Loucy (cell line): ENCODE measurements at regions not wholly inside any gene's neighbourhood (a gene's known extent, or its start where the extent isn't known, plus 50 kb on each side); places are given as distances from the start of the nearest gene placed in this dataset.

ENCODE experiments used
- H2AFZ ChIP-seq: fragments of 200-600 bp; sonication (generic); 2 replicates; pipeline ENCODE4 v1.6.0; 2016; ENCODE audit warnings: antibody characterized with exemption, mild to moderate bottlenecking, low read length, moderate library complexity
- H3F3A ChIP-seq: fragments of 200-600 bp; 2 replicates; pipeline ENCODE4 v1.6.0; 2016; ENCODE audit warnings: antibody characterized with exemption, low read depth, mild to moderate bottlenecking
- H3K27me3 ChIP-seq: fragments of 200-600 bp; sonication (generic); 2 replicates; pipeline ENCODE4 v1.6.1; 2014; ENCODE audit warnings: low read length, mild to moderate bottlenecking; ENCODE audit not compliant: insufficient read depth, poor library complexity, severe bottlenecking
- H3K36me3 ChIP-seq: fragments of 200-600 bp; sonication (generic); 2 replicates; pipeline ENCODE4 v1.6.1; 2016; ENCODE audit warnings: low read length; ENCODE audit not compliant: insufficient read depth
- H3K4me1 ChIP-seq: fragments of 200-600 bp; sonication (generic); 2 replicates; pipeline ENCODE4 v1.5.1; 2014; ENCODE audit warnings: low read length, mild to moderate bottlenecking; ENCODE audit not compliant: insufficient read depth, poor library complexity, severe bottlenecking
- H3K4me2 ChIP-seq: fragments of 200-600 bp; sonication (generic); 2 replicates; pipeline ENCODE4 v1.6.0; 2014; ENCODE audit warnings: antibody characterized with exemption, low read length, low read depth, mild to moderate bottlenecking; ENCODE audit not compliant: poor library complexity, severe bottlenecking
- H3K4me3 ChIP-seq: fragments of 200-600 bp; sonication (generic); 2 replicates; pipeline ENCODE4 v1.5.1; 2014; ENCODE audit warnings: low read length, mild to moderate bottlenecking, mixed read lengths; ENCODE audit not compliant: poor library complexity, severe bottlenecking
- H3K79me2 ChIP-seq: fragments of 200-600 bp; sonication (generic); 2 replicates; pipeline ENCODE4 v1.6.1; 2014; ENCODE audit warnings: low read length; ENCODE audit not compliant: insufficient read depth
- H3K9ac ChIP-seq: fragments of 200-600 bp; sonication (generic); 2 replicates; pipeline ENCODE4 v1.6.0; 2014; ENCODE audit warnings: mild to moderate bottlenecking, low read depth, low read length, moderate library complexity; ENCODE audit not compliant: poor library complexity, severe bottlenecking
- H3K9me2 ChIP-seq: fragments of 200-600 bp; sonication (generic); replicated peaks from 2 replicates; pipeline ENCODE4 v1.6.1; 2016; ENCODE audit warnings: low read depth, low read length, mixed read lengths
- H3K9me3 ChIP-seq: fragments of 200-600 bp; sonication (generic); 2 replicates; pipeline ENCODE4 v1.6.1; 2014; ENCODE audit warnings: mild to moderate bottlenecking, antibody characterized with exemption, low read length, low read depth; ENCODE audit not compliant: insufficient read depth
- H4K20me1 ChIP-seq: fragments of 200-600 bp; sonication (generic); 2 replicates; pipeline ENCODE4 v1.6.0; 2014; ENCODE audit warnings: antibody characterized with exemption, low read length, mild to moderate bottlenecking; ENCODE audit not compliant: insufficient read depth, poor library complexity, severe bottlenecking
- EZH2phosphoT487 ChIP-seq: fragments of 200-600 bp; IDR thresholded peaks from 2 replicates; pipeline ENCODE4 v1.6.1; 2018; ENCODE audit warnings: antibody characterized with exemption, mild to moderate bottlenecking, moderate library complexity, borderline replicate concordance
- TF ChIP-seq, protein P1 (sequence below): fragments of 200-600 bp; sonication (generic); conservative IDR thresholded peaks from 2 replicates; pipeline ENCODE4 v1.5.1; 2014; ENCODE audit warnings: mild to moderate bottlenecking, antibody characterized with exemption, low read length

- Histone ChIP-seq H3F3A (no peaks in the 10 kb centered on the region), H3K9ac (no peak overlapping the region), H3K9me3 (no peaks in the 10 kb centered on the region), H3K9me2 (no peaks in the 10 kb centered on the region), H3K4me3 (no peak overlapping the region), H2AFZ (no peak overlapping the region), H3K36me3 (no peaks in the 10 kb centered on the region), H3K27me3 (no peaks in the 10 kb centered on the region), H3K4me1 (no peaks in the 10 kb centered on the region), H3K79me2 (no peaks in the 10 kb centered on the region), H4K20me1 (no peaks in the 10 kb centered on the region), H3K4me2 (no peak overlapping the region)
- TF ChIP-seq EZH2phosphoT487: no peak
- TF ChIP-seq, protein P1, sequence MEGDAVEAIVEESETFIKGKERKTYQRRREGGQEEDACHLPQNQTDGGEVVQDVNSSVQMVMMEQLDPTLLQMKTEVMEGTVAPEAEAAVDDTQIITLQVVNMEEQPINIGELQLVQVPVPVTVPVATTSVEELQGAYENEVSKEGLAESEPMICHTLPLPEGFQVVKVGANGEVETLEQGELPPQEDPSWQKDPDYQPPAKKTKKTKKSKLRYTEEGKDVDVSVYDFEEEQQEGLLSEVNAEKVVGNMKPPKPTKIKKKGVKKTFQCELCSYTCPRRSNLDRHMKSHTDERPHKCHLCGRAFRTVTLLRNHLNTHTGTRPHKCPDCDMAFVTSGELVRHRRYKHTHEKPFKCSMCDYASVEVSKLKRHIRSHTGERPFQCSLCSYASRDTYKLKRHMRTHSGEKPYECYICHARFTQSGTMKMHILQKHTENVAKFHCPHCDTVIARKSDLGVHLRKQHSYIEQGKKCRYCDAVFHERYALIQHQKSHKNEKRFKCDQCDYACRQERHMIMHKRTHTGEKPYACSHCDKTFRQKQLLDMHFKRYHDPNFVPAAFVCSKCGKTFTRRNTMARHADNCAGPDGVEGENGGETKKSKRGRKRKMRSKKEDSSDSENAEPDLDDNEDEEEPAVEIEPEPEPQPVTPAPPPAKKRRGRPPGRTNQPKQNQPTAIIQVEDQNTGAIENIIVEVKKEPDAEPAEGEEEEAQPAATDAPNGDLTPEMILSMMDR: no peak
Observed at GRCh38 chr11:116200564-116200963, 572.2 kb downstream of the BUD13 start.

- Histone ChIP-seq H3F3A (no peaks in the 10 kb centered on the region), H3K9me2 (no peaks in the 10 kb centered on the region)
Observed at GRCh38 chr11:116199182-116199581, 573.6 kb downstream of the BUD13 start.

GRCh38 chr11:116194156-116194904, 578.5 kb downstream of the BUD13 start:
- Histone ChIP-seq H3K4me3 (no peak overlapping the region), H3K9me2 (no peaks in the 10 kb centered on the region), H3K4me1 (no peaks in the 10 kb centered on the region), H3K79me2 (no peaks in the 10 kb centered on the region), H3F3A (no peaks in the 10 kb centered on the region), H2AFZ (no peak overlapping the region), H3K9ac (no peak overlapping the region), H3K9me3 (no peaks in the 10 kb centered on the region), H3K27me3 (no peaks in the 10 kb centered on the region), H3K36me3 (no peaks in the 10 kb centered on the region), H4K20me1 (no peaks in the 10 kb centered on the region), H3K4me2 (no peak overlapping the region)
- TF ChIP-seq EZH2phosphoT487: no peak
- TF ChIP-seq, protein P1: no peak

More at GRCh38 chr11:116199182-116199581, 573.6 kb downstream of the BUD13 start:
- Histone ChIP-seq H2AFZ (no peak overlapping the region), H4K20me1 (no peaks in the 10 kb centered on the region), H3K4me1 (no peaks in the 10 kb centered on the region), H3K36me3 (no peaks in the 10 kb centered on the region), H3K9ac (no peak overlapping the region), H3K9me3 (no peaks in the 10 kb centered on the region), H3K79me2 (no peaks in the 10 kb centered on the region), H3K4me3 (no peak overlapping the region), H3K4me2 (no peak overlapping the region), H3K27me3 (no peaks in the 10 kb centered on the region)
- TF ChIP-seq, protein P1: no peak
- TF ChIP-seq EZH2phosphoT487: no peak
